ENCODE measurements at regions not wholly inside any gene's neighbourhood (a gene's known extent, or its start where the extent isn't known, plus 50 kb on each side); places are given as distances from the start of the nearest gene placed in this dataset.

DNA sequence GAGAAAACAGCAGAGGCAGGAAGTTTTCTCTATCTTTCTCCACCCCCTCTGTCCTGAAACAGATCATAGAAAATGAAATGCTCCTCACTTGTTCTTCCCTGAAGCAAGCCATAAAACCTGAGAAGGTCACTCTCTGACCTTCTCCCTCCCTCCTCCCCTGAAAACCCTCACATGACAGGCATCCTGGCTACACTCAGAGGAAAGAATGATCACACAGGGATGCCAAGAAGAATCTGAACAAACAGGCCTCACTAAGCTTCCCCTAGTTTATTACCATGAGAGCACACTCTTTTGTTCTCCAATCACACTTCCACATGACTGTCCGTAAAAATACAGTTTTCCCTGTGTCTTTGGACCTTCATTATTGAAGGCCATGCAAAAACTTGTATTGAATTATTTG lies 300.1 kb downstream of the BUD13 start:
- intact Hi-C loops (cut with DNase I), result no loop called here
- no peak for TF ChIP-seq POLR2A (IDR thresholded peaks at IDR 0.05)
- peak; percentile 22 for TF ChIP-seq POLR2AphosphoS5 (IDR thresholded peaks at IDR 0.05)
- no peak overlapping the region for H3K4me3 ChIP-seq
- no peak overlapping the region for H3K27ac ChIP-seq
- no peaks in the 10 kb centered on the region for H3K9me3 ChIP-seq
- WGBS, result 44% methylated on average over 1 of the region's 1 CpG
- H3K27me3 ChIP-seq (replicated peaks; ENCODE audit: insufficient read depth), result peaks cover 3% of the 10 kb centered on the region
- DNase-seq (ENCODE audit: low spot score), result no peak
- no peaks in the 10 kb centered on the region for H3K36me3 ChIP-seq
- H3K4me1 ChIP-seq (replicated peaks), result no peaks in the 10 kb centered on the region

DNA sequence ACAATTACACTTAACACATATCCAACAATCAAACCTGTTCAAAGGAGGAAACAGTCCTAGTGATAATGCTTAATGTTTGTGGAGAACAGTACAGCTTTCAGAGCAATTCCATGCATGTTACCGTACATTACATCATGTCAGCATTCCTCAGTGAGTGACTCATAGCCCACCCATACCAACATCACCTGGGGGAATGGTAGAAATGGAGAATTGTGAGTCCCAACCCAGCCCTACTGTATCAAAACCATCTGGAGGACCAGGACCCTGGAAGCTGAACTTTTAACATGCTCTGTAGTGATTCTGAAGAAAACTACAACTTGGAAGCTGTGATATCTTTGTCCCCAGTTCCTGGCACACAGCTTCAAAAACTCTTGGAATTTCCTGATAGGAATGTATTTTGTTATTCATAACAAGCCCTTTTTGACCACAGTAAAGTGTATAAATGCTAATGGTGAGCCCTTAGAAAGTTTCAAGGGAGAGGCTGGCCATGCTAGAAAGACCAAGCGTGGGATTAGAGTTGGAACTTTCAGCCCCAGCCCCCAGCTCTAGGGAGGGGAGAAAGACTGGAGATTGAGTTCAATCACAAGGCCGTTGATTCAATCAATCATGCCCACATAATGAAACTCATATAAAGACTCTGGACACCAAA lies 301.1 kb downstream of the BUD13 start:
- Histone ChIP-seq H3K27me3 (replicated peaks; ENCODE audit: insufficient read depth) (peaks cover 5% of the 10 kb centered on the region), H3K36me3 (no peaks in the 10 kb centered on the region), H3K9me3 (no peaks in the 10 kb centered on the region), H3K4me3 (no peak overlapping the region), H3K4me1 (replicated peaks) (no peaks in the 10 kb centered on the region), H3K27ac (no peak overlapping the region)
- intact Hi-C loops (cut with DNase I), result no loop called here
- TF ChIP-seq, protein P1, sequence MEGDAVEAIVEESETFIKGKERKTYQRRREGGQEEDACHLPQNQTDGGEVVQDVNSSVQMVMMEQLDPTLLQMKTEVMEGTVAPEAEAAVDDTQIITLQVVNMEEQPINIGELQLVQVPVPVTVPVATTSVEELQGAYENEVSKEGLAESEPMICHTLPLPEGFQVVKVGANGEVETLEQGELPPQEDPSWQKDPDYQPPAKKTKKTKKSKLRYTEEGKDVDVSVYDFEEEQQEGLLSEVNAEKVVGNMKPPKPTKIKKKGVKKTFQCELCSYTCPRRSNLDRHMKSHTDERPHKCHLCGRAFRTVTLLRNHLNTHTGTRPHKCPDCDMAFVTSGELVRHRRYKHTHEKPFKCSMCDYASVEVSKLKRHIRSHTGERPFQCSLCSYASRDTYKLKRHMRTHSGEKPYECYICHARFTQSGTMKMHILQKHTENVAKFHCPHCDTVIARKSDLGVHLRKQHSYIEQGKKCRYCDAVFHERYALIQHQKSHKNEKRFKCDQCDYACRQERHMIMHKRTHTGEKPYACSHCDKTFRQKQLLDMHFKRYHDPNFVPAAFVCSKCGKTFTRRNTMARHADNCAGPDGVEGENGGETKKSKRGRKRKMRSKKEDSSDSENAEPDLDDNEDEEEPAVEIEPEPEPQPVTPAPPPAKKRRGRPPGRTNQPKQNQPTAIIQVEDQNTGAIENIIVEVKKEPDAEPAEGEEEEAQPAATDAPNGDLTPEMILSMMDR (IDR thresholded peaks at IDR 0.05), result no peak
- no peak for TF ChIP-seq POLR2A (IDR thresholded peaks at IDR 0.05)
- TF ChIP-seq POLR2AphosphoS5 (IDR thresholded peaks at IDR 0.05), result no peak
- 78% methylated on average over 3 of the region's 3 CpGs for WGBS
- no peak for DNase-seq (ENCODE audit: low spot score)

- no peaks in the 10 kb centered on the region for H3K36me3 ChIP-seq
- intact Hi-C loops (cut with DNase I), result no loop called here
- no peaks in the 10 kb centered on the region for H3K4me1 ChIP-seq (replicated peaks)
- no peaks in the 10 kb centered on the region for H3K9me3 ChIP-seq
- 71% methylated on average over 2 of the region's 2 CpGs for WGBS
- no peak overlapping the region for H3K4me3 ChIP-seq
- no peak overlapping the region for H3K27ac ChIP-seq
- no peak for DNase-seq (ENCODE audit: low spot score)
- TF ChIP-seq POLR2A (IDR thresholded peaks at IDR 0.05) (no peak), POLR2AphosphoS5 (IDR thresholded peaks at IDR 0.05) (no peak)
- TF ChIP-seq, protein P1 (IDR thresholded peaks at IDR 0.05), result no peak
- H3K27me3 ChIP-seq (replicated peaks; ENCODE audit: insufficient read depth), result peaks cover 6% of the 10 kb centered on the region
Measured at GRCh38 chr11:116468699-116469098, 304.1 kb downstream of the BUD13 start.

DNA sequence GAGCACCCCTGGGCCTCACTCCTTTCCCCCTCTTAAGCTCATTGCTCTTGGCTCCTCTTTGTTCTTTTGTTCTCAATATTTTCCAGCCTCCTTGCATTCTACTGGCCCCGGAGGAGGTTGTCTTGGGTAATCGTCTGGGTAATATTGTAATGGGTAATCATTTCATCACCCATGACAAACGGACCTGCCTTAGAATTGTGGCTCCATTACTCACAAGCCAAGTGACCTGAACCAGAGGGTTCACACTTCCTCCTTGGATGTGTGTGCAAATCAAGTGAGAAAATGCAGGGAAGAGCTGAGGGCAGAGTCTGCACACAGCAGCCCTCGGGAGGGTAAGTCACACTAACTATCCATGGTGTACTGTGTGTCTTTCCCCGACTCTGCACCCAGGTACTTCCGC lies 305.0 kb downstream of the BUD13 start:
- H3K9me3 ChIP-seq, result no peaks in the 10 kb centered on the region
- no peak for TF ChIP-seq POLR2A (IDR thresholded peaks at IDR 0.05)
- TF ChIP-seq POLR2AphosphoS5 (IDR thresholded peaks at IDR 0.05), result no peak
- TF ChIP-seq, protein P1 (IDR thresholded peaks at IDR 0.05), result no peak
- no peaks in the 10 kb centered on the region for H3K4me1 ChIP-seq (replicated peaks)
- 71% methylated on average over 6 of the region's 6 CpGs for WGBS
- intact Hi-C loops (cut with DNase I), result no loop called here
- H3K27me3 ChIP-seq (replicated peaks; ENCODE audit: insufficient read depth), result peaks cover 6% of the 10 kb centered on the region
- no peak for DNase-seq (ENCODE audit: low spot score)
- no peaks in the 10 kb centered on the region for H3K36me3 ChIP-seq
- no peak overlapping the region for H3K4me3 ChIP-seq
- no peak overlapping the region for H3K27ac ChIP-seq

DNA sequence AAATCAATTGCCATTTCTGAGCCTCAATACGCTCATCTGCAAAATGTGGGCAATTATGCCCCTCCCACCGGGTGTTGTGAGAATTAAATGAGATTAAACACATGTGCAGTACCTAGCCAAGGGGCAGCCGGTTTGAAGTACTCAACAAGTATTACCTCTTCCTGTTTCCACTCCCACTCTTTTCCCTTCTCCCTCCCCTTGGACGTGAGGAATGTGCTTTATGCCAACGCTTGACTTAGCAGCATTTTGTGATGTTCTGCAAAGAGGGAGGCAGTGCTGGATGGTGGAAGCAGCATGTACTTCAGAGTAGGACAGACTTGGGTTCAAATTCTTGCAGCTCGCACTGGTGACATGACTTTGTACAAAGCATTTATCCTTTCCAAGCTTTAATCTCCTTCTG lies 306.0 kb downstream of the BUD13 start:
- TF ChIP-seq POLR2AphosphoS5 (IDR thresholded peaks at IDR 0.05) (no peak), POLR2A (IDR thresholded peaks at IDR 0.05) (no peak)
- TF ChIP-seq, protein P1 (IDR thresholded peaks at IDR 0.05), result no peak
- H3K36me3 ChIP-seq, result no peaks in the 10 kb centered on the region
- H3K4me1 ChIP-seq (replicated peaks), result no peaks in the 10 kb centered on the region
- no peak overlapping the region for H3K4me3 ChIP-seq
- no peak for DNase-seq (ENCODE audit: low spot score)
- intact Hi-C loops (cut with DNase I), result no loop called here
- H3K9me3 ChIP-seq, result no peaks in the 10 kb centered on the region
- WGBS, result 63% methylated on average over 6 of the region's 6 CpGs
- H3K27ac ChIP-seq, result no peak overlapping the region
- H3K27me3 ChIP-seq (replicated peaks; ENCODE audit: insufficient read depth), result peaks cover 6% of the 10 kb centered on the region

Measured in prostate gland (tissue), 2 donors.